DOHH2 (cell line): ENCODE measurements at regions not wholly inside any gene's neighbourhood (a gene's known extent, or its start where the extent isn't known, plus 50 kb on each side); places are given as distances from the start of the nearest gene placed in this dataset.

Experiments
- EZH2phosphoT487 ChIP-seq: fragments of 200-600 bp; sonication (generic); IDR thresholded peaks from 2 replicates; pipeline ENCODE4 v1.6.1; 2017; ENCODE audit warnings: borderline replicate concordance, mild to moderate bottlenecking, antibody characterized with exemption, low read length, moderate library complexity, mixed read lengths
- TF ChIP-seq, protein P1 (sequence below): fragments of 200-600 bp; sonication (generic); IDR thresholded peaks from one replicate; pipeline ENCODE4 v1.5.1; 2014; ENCODE audit warnings: antibody characterized with exemption, mild to moderate bottlenecking, low read depth, low read length; ENCODE audit not compliant: poor library complexity, severe bottlenecking

DNA sequence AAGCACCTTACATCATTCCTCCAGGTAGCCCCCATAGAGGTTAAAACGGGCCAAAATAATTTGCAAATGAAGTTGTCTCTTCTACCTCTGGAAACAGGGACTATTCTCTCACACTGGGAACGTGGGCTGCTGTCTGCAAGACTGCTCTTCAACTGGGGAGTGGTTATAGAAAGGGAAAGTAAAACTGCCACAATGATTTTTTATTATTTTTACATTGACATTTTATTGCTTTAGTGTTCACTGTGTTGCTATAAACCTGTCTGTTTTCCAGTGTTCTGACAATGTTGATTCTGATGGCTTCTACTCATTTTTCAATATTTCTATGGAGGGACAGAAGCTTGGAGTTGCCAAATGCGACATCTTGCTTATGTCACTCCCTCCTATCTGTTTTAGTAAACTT, 115.1 kb upstream of the ANTXRL start:
- TF ChIP-seq, protein P1, sequence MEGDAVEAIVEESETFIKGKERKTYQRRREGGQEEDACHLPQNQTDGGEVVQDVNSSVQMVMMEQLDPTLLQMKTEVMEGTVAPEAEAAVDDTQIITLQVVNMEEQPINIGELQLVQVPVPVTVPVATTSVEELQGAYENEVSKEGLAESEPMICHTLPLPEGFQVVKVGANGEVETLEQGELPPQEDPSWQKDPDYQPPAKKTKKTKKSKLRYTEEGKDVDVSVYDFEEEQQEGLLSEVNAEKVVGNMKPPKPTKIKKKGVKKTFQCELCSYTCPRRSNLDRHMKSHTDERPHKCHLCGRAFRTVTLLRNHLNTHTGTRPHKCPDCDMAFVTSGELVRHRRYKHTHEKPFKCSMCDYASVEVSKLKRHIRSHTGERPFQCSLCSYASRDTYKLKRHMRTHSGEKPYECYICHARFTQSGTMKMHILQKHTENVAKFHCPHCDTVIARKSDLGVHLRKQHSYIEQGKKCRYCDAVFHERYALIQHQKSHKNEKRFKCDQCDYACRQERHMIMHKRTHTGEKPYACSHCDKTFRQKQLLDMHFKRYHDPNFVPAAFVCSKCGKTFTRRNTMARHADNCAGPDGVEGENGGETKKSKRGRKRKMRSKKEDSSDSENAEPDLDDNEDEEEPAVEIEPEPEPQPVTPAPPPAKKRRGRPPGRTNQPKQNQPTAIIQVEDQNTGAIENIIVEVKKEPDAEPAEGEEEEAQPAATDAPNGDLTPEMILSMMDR: no peak
- TF ChIP-seq EZH2phosphoT487: no peak
